ENCODE measurements at regions not wholly inside any gene's neighbourhood (a gene's known extent, or its start where the extent isn't known, plus 50 kb on each side); places are given as distances from the start of the nearest gene placed in this dataset.

GRCh38 chr4:152158225-152158624, 377.7 kb downstream of the FBXW7 start:
- CTCF ChIA-PET: no interaction called here
- no peaks in the 10 kb centered on the region for H3K4me1 ChIP-seq (ENCODE audit: control insufficient read depth, insufficient read depth, low read length)
- no peaks in the 10 kb centered on the region for H3K9me3 ChIP-seq (ENCODE audit: control insufficient read depth, insufficient read depth, low read depth, low read length)
- H3K4me3 ChIP-seq (ENCODE audit: low read depth, low read length): no peak overlapping the region
- H3K27ac ChIP-seq (ENCODE audit: extremely low read depth, low read depth, low read length): no peak overlapping the region
- no peaks in the 10 kb centered on the region for H3K36me3 ChIP-seq (ENCODE audit: control insufficient read depth in 2 of 2, insufficient read depth in 1 of 2, low read length in 2 of 2)
- TF ChIP-seq ZNF248 (tag by site-specific recombination; IDR thresholded peaks at IDR 0.05) (no peak), ZNF302 (tag by site-specific recombination; IDR thresholded peaks at IDR 0.05; ENCODE audit: low read depth) (no peak), PBX3 (CRISPR knock-in tag; IDR thresholded peaks at IDR 0.05) (no peak), SP3 (tag by site-specific recombination; IDR thresholded peaks at IDR 0.05) (no peak), ZNF768 (tag by site-specific recombination; IDR thresholded peaks at IDR 0.05) (no peak), ZNF629 (tag by site-specific recombination; IDR thresholded peaks at IDR 0.05) (no peak), ZNF394 (tag by site-specific recombination; IDR thresholded peaks at IDR 0.05; ENCODE audit: borderline replicate concordance) (no peak), ZNF670 (tag by site-specific recombination; IDR thresholded peaks at IDR 0.05; ENCODE audit: low read depth) (no peak), ZNF529 (tag by site-specific recombination; IDR thresholded peaks at IDR 0.05; ENCODE audit: insufficient replicate concordance) (no peak), ZNF555 (tag by site-specific recombination; conservative IDR thresholded peaks at IDR 0.05) (no peak), ZNF561 (tag by site-specific recombination; IDR thresholded peaks at IDR 0.05; ENCODE audit: borderline replicate concordance) (no peak), ZNF791 (tag by site-specific recombination; IDR thresholded peaks at IDR 0.05) (no peak), KLF1 (tag by site-specific recombination; IDR thresholded peaks at IDR 0.05) (no peak), TRIM28 (IDR thresholded peaks at IDR 0.05; ENCODE audit: borderline replicate concordance, low read length) (no peak), ZIC2 (tag by site-specific recombination; IDR thresholded peaks at IDR 0.05) (no peak), SCRT2 (tag by site-specific recombination; IDR thresholded peaks at IDR 0.05) (no peak), ZBTB1 (tag by site-specific recombination; IDR thresholded peaks at IDR 0.05) (no peak), ZNF792 (tag by site-specific recombination; IDR thresholded peaks at IDR 0.05) (no peak), ZSCAN30 (tag by site-specific recombination; IDR thresholded peaks at IDR 0.05) (no peak), ZNF223 (tag by site-specific recombination; IDR thresholded peaks at IDR 0.05) (no peak)
- POLR2A ChIA-PET: no interaction called here

- no peaks in the 10 kb centered on the region for H3K9me3 ChIP-seq (ENCODE audit: control insufficient read depth, insufficient read depth, low read depth, low read length)
- no peaks in the 10 kb centered on the region for H3K36me3 ChIP-seq (ENCODE audit: control insufficient read depth in 2 of 2, insufficient read depth in 1 of 2, low read length in 2 of 2)
- CTCF ChIA-PET: no interaction called here
- no peaks in the 10 kb centered on the region for H3K4me1 ChIP-seq (ENCODE audit: control insufficient read depth, insufficient read depth, low read length)
- POLR2A ChIA-PET: no interaction called here
- H3K27ac ChIP-seq (ENCODE audit: extremely low read depth, low read depth, low read length): no peak overlapping the region
- H3K4me3 ChIP-seq (ENCODE audit: low read depth, low read length): no peak overlapping the region
- TF ChIP-seq ZXDB (tag by site-specific recombination; IDR thresholded peaks at IDR 0.05) (no peak), PRDM1 (tag by site-specific recombination; IDR thresholded peaks at IDR 0.05) (no peak), ZNF239 (tag by site-specific recombination; IDR thresholded peaks at IDR 0.05) (no peak), ZSCAN18 (tag by site-specific recombination; IDR thresholded peaks at IDR 0.05) (no peak), ZNF626 (tag by site-specific recombination; IDR thresholded peaks at IDR 0.05) (no peak), ZNF391 (tag by site-specific recombination; IDR thresholded peaks at IDR 0.05; ENCODE audit: borderline replicate concordance, low read depth) (no peak), ZNF488 (tag by site-specific recombination; IDR thresholded peaks at IDR 0.05) (no peak), ZNF501 (tag by site-specific recombination; IDR thresholded peaks at IDR 0.05) (no peak), ZNF473 (tag by site-specific recombination; IDR thresholded peaks at IDR 0.05) (no peak), ZNF121 (tag by site-specific recombination; IDR thresholded peaks at IDR 0.05) (no peak), GLI4 (tag by site-specific recombination; IDR thresholded peaks at IDR 0.05) (no peak), ZBTB26 (tag by site-specific recombination; optimal IDR thresholded peaks at IDR 0.05) (no peak), ZSCAN23 (tag by site-specific recombination; IDR thresholded peaks at IDR 0.05) (no peak), ZNF175 (tag by site-specific recombination; IDR thresholded peaks at IDR 0.05) (no peak)
Measured at GRCh38 chr4:152157629-152158028, 378.3 kb downstream of the FBXW7 start.
